Effector memory CD8-positive, alpha-beta T cell (primary cell): ENCODE measurements at regions not wholly inside any gene's neighbourhood (a gene's known extent, or its start where the extent isn't known, plus 50 kb on each side); places are given as distances from the start of the nearest gene placed in this dataset.

Experiments used
- ATAC-seq: fragments of 150-1000 bp; cut with Tn5 transposase; replicated peaks from 2 replicates; pipeline ENCODE4 v1.10.0; 2021; ENCODE audit warnings: mild to moderate bottlenecking, moderate library complexity
- DNase-seq, 3 experiments: peaks; one replicate each; pipeline ENCODE4 v3.0.0; 2021
- H3K27ac Mint-ChIP-seq, 2 donors: one replicate each; pipeline ENCODE4 v1.8.0; 2022; ENCODE audit warnings: mild to moderate bottlenecking in 2 of 2, mixed read lengths in 2 of 2, moderate library complexity in 2 of 2
- H3K27me3 Mint-ChIP-seq, 2 donors: one replicate each; pipeline ENCODE4 v1.8.0; 2022; ENCODE audit warnings: mixed read lengths in 2 of 2
- H3K36me3 Mint-ChIP-seq: one replicate; pipeline ENCODE4 v1.8.0; 2022; ENCODE audit warnings: mild to moderate bottlenecking, moderate library complexity, mixed read lengths; ENCODE audit not compliant: insufficient read depth
- H3K4me1 Mint-ChIP-seq, 2 donors: one replicate each; pipeline ENCODE4 v1.8.0; 2022; ENCODE audit warnings: low read depth in 2 of 2, mixed read lengths in 2 of 2
- H3K4me3 Mint-ChIP-seq, 2 donors: one replicate each; pipeline ENCODE4 v1.8.0; 2022; ENCODE audit warnings: mild to moderate bottlenecking in 2 of 2, mixed read lengths in 2 of 2, moderate library complexity in 2 of 2
- H3K9me3 Mint-ChIP-seq, 2 donors: one replicate each; pipeline ENCODE4 v1.8.0; 2022; ENCODE audit warnings: mixed read lengths in 2 of 2

GRCh38 chr3:40850861-40851260 is 326.1 kb downstream of the ZNF621 start:
- ATAC-seq (no peak), DNase-seq (no peak)
- Mint-ChIP-seq H3K4me3 (no peak overlapping the region), H3K9me3 (no peaks in the 10 kb centered on the region), H3K27ac (no peak overlapping the region), H3K36me3 (no peaks in the 10 kb centered on the region), H3K4me1 (no peaks in the 10 kb centered on the region), H3K27me3 (peaks cover 5 to 17% of the 10 kb centered on the region in 2 donors)

- H3K36me3 Mint-ChIP-seq = no peaks in the 10 kb centered on the region
- DNase-seq (no peak), ATAC-seq (no peak)
- no peak overlapping the region for H3K4me3 Mint-ChIP-seq
- no peaks in the 10 kb centered on the region for H3K9me3 Mint-ChIP-seq
- H3K27ac Mint-ChIP-seq = no peak overlapping the region
- peaks cover 5 to 8% of the 10 kb centered on the region in 2 donors for H3K27me3 Mint-ChIP-seq
- H3K4me1 Mint-ChIP-seq = no peaks in the 10 kb centered on the region
Observed at GRCh38 chr3:40851836-40852235, 327.1 kb downstream of the ZNF621 start.

DNA sequence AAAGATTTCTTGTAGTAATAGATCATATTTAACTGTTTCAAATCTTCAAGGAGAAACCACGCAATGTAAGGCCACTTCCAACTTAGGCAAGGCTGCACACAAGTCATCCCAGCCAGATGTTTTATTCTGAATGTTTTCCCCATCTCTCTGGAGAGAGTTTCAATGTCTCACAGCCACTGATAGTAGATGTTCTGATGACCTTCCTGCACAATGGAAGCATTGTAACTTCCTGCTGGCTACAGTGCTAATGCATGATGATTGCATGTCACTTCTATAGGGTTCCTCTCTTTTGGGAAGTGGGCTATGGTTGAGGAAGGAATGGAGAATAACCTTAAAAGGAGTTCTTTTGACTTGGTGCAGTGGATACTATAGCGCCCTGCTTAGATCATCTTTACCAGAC is 328.0 kb downstream of the ZNF621 start:
- Mint-ChIP-seq H3K36me3 (no peaks in the 10 kb centered on the region), H3K27me3 (peaks cover 7 to 12% of the 10 kb centered on the region in 2 donors), H3K4me3 (no peak overlapping the region), H3K27ac (no peak overlapping the region), H3K4me1 (no peaks in the 10 kb centered on the region), H3K9me3 (no peaks in the 10 kb centered on the region)
- ATAC-seq (no peak), DNase-seq (no peak)

- no peak overlapping the region for H3K27ac Mint-ChIP-seq
- no peak for DNase-seq
- ATAC-seq = no peak
- no peaks in the 10 kb centered on the region for H3K9me3 Mint-ChIP-seq
- no peak overlapping the region for H3K4me3 Mint-ChIP-seq
- no peaks in the 10 kb centered on the region for H3K36me3 Mint-ChIP-seq
- H3K4me1 Mint-ChIP-seq = no peaks in the 10 kb centered on the region
- H3K27me3 Mint-ChIP-seq = peaks cover 12 to 16% of the 10 kb centered on the region in 2 donors
Observed at GRCh38 chr3:40853474-40853873, 328.7 kb downstream of the ZNF621 start.

DNA sequence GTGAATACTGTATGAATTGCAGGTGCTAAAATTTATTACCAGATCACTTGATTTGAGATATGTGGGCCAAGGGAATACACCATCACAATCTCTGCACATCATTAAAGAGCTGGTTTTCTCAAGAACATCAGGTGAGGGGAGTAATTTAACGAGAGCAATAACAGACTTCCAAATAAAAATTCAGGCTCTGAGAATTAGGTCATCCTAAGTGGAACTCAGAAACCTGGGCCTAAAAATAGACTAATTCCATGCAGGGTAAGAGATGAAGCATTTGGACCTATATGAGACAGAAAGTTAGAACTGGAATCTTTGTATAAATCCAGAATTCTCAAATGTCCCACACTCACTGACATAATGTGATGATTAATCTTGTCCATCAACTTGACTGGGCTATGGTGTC is 331.1 kb downstream of the ZNF621 start:
- no peak for ATAC-seq
- Mint-ChIP-seq H3K4me3 (no peak overlapping the region), H3K9me3 (no peaks in the 10 kb centered on the region)

GRCh38 chr3:40858364-40859115 is 333.8 kb downstream of the ZNF621 start:
- Mint-ChIP-seq H3K27ac (no peak overlapping the region), H3K27me3 (peaks cover 14 to 22% of the 10 kb centered on the region in 2 donors), H3K9me3 (no peaks in the 10 kb centered on the region), H3K36me3 (no peaks in the 10 kb centered on the region), H3K4me3 (no peak overlapping the region), H3K4me1 (no peaks in the 10 kb centered on the region)
- DNase-seq = no peak
- ATAC-seq = no peak

More for the DNA sequence above, 331.1 kb downstream of the ZNF621 start:
- H3K36me3 Mint-ChIP-seq = no peaks in the 10 kb centered on the region
- H3K4me1 Mint-ChIP-seq = no peaks in the 10 kb centered on the region
- peaks cover 14 to 15% of the 10 kb centered on the region in 2 donors for H3K27me3 Mint-ChIP-seq
- DNase-seq = no peak
- H3K27ac Mint-ChIP-seq = no peak overlapping the region

DNA sequence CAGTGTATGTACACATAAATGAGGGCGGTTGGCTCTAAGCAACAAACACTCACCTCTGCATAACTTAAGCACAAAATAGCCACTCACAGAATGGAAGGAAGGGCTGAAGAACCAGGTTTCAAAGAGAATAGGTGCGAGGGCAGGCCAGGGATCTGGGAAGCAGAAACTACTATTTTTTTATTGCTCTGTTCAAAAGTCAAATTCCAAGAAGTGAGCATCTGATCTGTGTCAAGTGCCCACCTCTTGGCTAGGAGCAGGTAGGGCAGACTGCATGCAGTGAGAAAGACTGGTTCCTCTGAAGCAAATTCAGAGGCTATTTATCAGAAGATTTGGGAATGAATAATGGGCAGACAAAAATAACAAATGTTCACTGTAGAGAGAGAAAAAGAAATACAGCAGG is 336.4 kb upstream of the CTNNB1 start:
- Mint-ChIP-seq H3K36me3 (no peaks in the 10 kb centered on the region), H3K27ac (no peak overlapping the region), H3K4me3 (no peak overlapping the region), H3K9me3 (no peaks in the 10 kb centered on the region), H3K4me1 (no peaks in the 10 kb centered on the region), H3K27me3 (peaks cover 19 to 20% of the 10 kb centered on the region in 2 donors)
- DNase-seq (no peak), ATAC-seq (no peak)

DNA sequence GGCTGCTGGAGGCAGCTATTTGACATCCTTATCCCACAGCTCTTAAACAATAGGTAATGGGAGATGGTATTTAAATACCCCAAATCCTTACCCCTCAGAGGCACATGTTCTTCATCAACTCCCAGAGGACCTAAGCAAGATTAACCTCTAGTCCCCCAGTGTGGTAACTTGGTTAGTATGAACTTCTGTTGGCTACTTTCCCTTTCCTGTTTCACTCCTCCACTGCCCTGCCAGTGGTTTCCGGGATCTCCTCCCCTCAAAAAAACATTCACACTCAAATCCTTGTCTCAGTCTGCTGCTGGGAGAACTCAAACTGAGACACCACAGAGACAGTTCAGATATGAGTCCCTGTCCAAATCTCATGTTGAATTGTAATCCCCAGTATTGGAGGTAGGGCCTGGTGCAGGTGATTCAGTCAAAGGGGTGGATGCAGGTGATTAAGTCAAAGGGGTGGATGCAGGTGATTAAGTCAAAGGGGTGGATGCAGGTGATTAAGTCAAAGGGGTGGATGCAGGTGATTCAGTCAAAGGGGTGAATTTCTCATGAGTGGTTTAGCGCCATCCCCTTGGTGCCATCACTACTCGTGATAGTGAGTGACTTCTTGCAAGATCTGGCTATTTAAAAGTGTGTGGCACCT is 335.0 kb upstream of the CTNNB1 start:
- peaks cover 7 to 25% of the 10 kb centered on the region in 2 donors for H3K27me3 Mint-ChIP-seq
- ATAC-seq (no peak), DNase-seq (no peak)
- no peaks in the 10 kb centered on the region for H3K9me3 Mint-ChIP-seq
- no peak overlapping the region for H3K27ac Mint-ChIP-seq
- no peak overlapping the region for H3K4me3 Mint-ChIP-seq
- H3K4me1 Mint-ChIP-seq = no peaks in the 10 kb centered on the region
- H3K36me3 Mint-ChIP-seq = no peaks in the 10 kb centered on the region

DNA sequence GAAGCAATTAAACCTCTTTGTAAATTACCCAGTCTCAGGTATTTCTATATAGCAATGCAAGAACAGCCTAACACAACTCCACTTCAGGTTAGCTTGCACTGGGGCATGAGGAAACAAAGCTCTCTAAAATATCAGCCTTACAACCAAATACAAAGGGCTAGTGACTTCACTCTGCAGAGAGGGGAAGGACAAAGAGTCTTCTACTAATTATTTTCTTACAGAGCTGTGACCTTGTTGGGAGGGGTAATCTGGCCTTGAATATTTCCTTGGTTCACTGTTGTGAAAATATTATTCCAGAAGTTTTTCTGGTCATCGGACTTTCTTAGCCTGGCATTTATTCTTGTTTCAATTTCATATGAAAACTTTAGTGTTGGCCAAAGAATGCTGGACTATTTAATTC is 334.4 kb upstream of the CTNNB1 start:
- Mint-ChIP-seq H3K27me3 (peaks cover 7 to 31% of the 10 kb centered on the region in 2 donors), H3K36me3 (no peaks in the 10 kb centered on the region), H3K4me3 (no peak overlapping the region), H3K4me1 (no peaks in the 10 kb centered on the region), H3K9me3 (no peaks in the 10 kb centered on the region), H3K27ac (no peak overlapping the region)
- DNase-seq = no peak
- no peak for ATAC-seq

GRCh38 chr3:40867797-40868196 is 331.5 kb upstream of the CTNNB1 start:
- ATAC-seq = no peak
- no peak overlapping the region for H3K27ac Mint-ChIP-seq

DNA sequence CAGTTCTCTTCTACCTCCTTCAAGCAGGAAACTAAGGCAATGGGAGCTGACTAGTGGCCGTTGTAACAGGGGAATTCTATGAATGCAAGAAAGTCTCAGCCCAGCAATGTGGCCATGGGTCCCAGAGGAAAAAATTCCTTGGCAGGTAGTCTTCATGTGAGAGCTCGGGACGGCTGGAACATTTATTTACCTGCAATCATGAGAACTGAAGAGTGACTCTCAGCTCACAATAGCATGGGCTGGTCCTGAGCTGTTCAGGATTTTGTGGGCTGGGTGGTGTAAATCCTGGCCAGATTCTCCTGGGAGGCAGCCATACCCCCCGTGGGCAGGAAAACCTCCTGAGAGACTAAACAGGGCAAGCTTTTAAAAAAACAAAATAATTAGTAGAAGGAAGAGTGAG is 330.3 kb upstream of the CTNNB1 start:
- Mint-ChIP-seq H3K9me3 (no peaks in the 10 kb centered on the region), H3K27me3 (peaks cover 7 to 47% of the 10 kb centered on the region in 2 donors), H3K4me1 (no peaks in the 10 kb centered on the region), H3K27ac (no peak overlapping the region), H3K36me3 (no peaks in the 10 kb centered on the region), H3K4me3 (no peak overlapping the region)
- DNase-seq = no peak
- no peak for ATAC-seq

More at GRCh38 chr3:40867797-40868196, 331.5 kb upstream of the CTNNB1 start:
- no peaks in the 10 kb centered on the region for H3K36me3 Mint-ChIP-seq
- peaks cover 14 to 43% of the 10 kb centered on the region in 2 donors for H3K27me3 Mint-ChIP-seq
- H3K4me3 Mint-ChIP-seq = no peak overlapping the region
- no peaks in the 10 kb centered on the region for H3K9me3 Mint-ChIP-seq
- H3K4me1 Mint-ChIP-seq = no peaks in the 10 kb centered on the region
- no peak for DNase-seq

DNA sequence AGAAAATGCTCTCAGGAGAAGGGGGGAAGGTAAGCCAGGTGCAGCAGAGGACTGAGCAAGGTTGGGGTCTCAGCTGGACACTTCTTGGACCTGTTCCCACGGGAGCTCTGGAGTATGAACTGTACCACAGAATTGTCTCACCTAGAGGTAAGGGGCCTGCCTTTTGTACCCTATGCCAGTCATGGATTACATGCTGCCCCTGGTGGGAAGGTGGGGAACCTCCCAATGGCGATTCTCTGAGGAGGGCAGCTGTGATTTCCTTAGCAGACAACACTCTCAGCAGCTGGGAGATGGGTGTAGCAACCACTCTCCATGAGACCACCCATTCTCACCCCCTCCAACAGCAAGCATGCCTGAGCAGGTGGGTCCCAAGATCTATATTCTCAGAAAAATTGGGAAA is 329.4 kb upstream of the CTNNB1 start:
- Mint-ChIP-seq H3K9me3 (no peaks in the 10 kb centered on the region), H3K4me3 (no peak overlapping the region), H3K36me3 (no peaks in the 10 kb centered on the region), H3K27ac (no peak overlapping the region), H3K27me3 (peaks cover 7 to 43% of the 10 kb centered on the region in 2 donors), H3K4me1 (no peaks in the 10 kb centered on the region)
- no peak for DNase-seq
- ATAC-seq = no peak

GRCh38 chr3:40871394-40871793 is 327.9 kb upstream of the CTNNB1 start:
- ATAC-seq = no peak
- H3K4me1 Mint-ChIP-seq = no peaks in the 10 kb centered on the region
- H3K27me3 Mint-ChIP-seq = peaks cover 13 to 50% of the 10 kb centered on the region in 2 donors
- H3K36me3 Mint-ChIP-seq = no peaks in the 10 kb centered on the region
- no peak for DNase-seq
- no peak overlapping the region for H3K27ac Mint-ChIP-seq
- H3K4me3 Mint-ChIP-seq = no peak overlapping the region
- no peaks in the 10 kb centered on the region for H3K9me3 Mint-ChIP-seq

GRCh38 chr3:40872258-40872920 is 326.9 kb upstream of the CTNNB1 start:
- no peak overlapping the region for H3K27ac Mint-ChIP-seq
- peaks cover 13 to 50% of the 10 kb centered on the region in 2 donors for H3K27me3 Mint-ChIP-seq
- ATAC-seq = no peak
- DNase-seq = no peak
- H3K4me1 Mint-ChIP-seq = no peaks in the 10 kb centered on the region
- no peaks in the 10 kb centered on the region for H3K36me3 Mint-ChIP-seq
- no peak overlapping the region for H3K4me3 Mint-ChIP-seq
- H3K9me3 Mint-ChIP-seq = no peaks in the 10 kb centered on the region
